SK-N-MC (cell line): ENCODE measurements at regions not wholly inside any gene's neighbourhood (a gene's known extent, or its start where the extent isn't known, plus 50 kb on each side); places are given as distances from the start of the nearest gene placed in this dataset.

Source experiments
- EZH2 ChIP-seq: fragments of 200-600 bp; sonication (generic); IDR thresholded peaks from one replicate; pipeline ENCODE4 v1.6.1; 2017; ENCODE audit warnings: antibody characterized with exemption
- FOXP2 ChIP-seq: optimal IDR thresholded peaks from 2 replicates; pipeline ENCODE3; 2011; ENCODE audit warnings: mild to moderate bottlenecking, moderate library complexity; ENCODE audit not compliant: insufficient read depth; ENCODE audit errors: extremely low read length, control extremely low read depth
- POLR2AphosphoS5 ChIP-seq: IDR thresholded peaks from 2 replicates; pipeline ENCODE4 v1.6.1; 2012; ENCODE audit warnings: mild to moderate bottlenecking, low read depth, low read length, borderline replicate concordance

DNA sequence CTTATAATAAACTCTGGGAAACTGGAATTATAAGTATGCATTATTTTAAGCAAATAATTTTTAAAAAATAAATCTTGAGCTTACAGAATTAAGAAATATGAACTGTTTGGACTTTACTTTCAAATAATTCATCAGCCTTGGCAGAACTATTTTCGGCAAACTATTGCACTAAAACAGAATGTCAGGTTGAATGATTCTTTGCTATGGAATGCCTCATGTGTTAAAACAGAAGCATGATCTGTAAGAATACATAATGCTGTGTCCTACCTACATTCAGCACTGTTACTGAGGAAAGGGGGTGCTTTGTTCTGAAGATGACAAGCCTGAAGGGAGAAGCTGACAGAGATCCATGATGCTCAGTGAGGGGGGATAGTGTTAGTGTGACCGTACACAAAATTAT, 55.6 kb upstream of the EXOC1L start:
- no peak for TF ChIP-seq POLR2AphosphoS5
- TF ChIP-seq EZH2 = no peak
- no peak for TF ChIP-seq FOXP2
